ENCODE measurements at regions not wholly inside any gene's neighbourhood (a gene's known extent, or its start where the extent isn't known, plus 50 kb on each side); places are given as distances from the start of the nearest gene placed in this dataset.
"Not testable (repeated sequence)": the region's sequence is repeated elsewhere in the genome, so short reads cannot be mapped to it uniquely, and the experiment has no call there.

DNA sequence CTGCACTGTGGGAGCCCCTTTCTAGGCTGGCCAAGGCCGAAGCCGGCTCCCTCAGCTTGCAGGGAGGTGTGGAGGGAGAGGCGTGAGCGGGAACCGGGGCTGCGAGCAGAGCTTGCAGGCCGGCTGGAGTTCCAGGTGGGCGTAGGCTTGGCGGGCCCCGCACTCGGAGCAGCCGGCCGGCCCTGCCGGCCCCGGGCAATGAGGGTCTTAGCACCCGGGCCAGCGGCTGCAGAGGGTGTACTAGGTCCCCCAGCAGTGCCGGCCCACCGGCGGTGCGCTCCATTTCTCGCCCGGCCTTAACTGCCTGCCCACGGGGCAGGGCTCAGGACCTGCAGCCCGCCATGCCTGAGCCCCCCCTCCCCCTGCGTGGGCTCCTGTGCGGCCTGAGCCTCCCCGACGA is 86.1 kb upstream of the SPEF2 start:
- not testable (repeated sequence) for TF ChIP-seq CTCF (conservative IDR thresholded peaks at IDR 0.05 in 1 of 2, IDR thresholded peaks at IDR 0.05 in 1 of 2; ENCODE audit: extremely low read depth in 1 of 2, insufficient read depth in 1 of 2, low read depth in 1 of 2, low read length in 2 of 2); EZH2 (IDR thresholded peaks at IDR 0.05; ENCODE audit: borderline replicate concordance, low read length)

Measured in mammary epithelial cell (primary cell).